ENCODE measurements at regions not wholly inside any gene's neighbourhood (a gene's known extent, or its start where the extent isn't known, plus 50 kb on each side); places are given as distances from the start of the nearest gene placed in this dataset.

DNA sequence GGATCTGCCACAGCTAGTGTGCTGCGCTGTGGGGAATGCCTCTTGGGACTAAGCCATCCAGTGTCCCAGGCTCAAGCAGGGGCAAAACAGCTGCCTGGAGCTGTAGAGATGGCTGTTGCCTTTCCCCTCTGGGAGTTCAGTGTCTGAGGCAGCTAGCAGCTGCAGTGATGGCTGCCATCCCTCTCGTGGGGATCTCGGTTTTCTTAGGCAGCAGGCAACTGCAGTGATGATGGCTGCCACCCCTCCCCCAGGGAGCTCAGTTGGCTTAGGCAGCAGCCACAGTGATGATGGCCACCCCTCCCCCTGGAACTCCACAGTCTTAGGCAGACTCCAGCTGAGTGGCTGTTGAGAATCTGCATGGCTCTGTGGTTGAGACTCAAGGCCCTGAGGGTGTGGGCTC lies 1389.2 kb upstream of the NUDT12 start:
- H3K4me3 ChIP-seq (ENCODE audit: low read depth, low read length), result no peak overlapping the region
- no peaks in the 10 kb centered on the region for H3K4me1 ChIP-seq (ENCODE audit: control insufficient read depth, insufficient read depth, low read length, unreplicated experiment)
- H3K79me2 ChIP-seq (ENCODE audit: control insufficient read depth, insufficient read depth, low read length, unreplicated experiment), result no peaks in the 10 kb centered on the region
- H3K27ac ChIP-seq (ENCODE audit: low read depth, low read length), result no peak overlapping the region
- H3K36me3 ChIP-seq (ENCODE audit: insufficient read depth, low read length), result no peaks in the 10 kb centered on the region
- no peak overlapping the region for H2AFZ ChIP-seq (ENCODE audit: low read length, unreplicated experiment)
- H3K27me3 ChIP-seq (ENCODE audit: insufficient read depth, low read length), result no peaks in the 10 kb centered on the region

DNA sequence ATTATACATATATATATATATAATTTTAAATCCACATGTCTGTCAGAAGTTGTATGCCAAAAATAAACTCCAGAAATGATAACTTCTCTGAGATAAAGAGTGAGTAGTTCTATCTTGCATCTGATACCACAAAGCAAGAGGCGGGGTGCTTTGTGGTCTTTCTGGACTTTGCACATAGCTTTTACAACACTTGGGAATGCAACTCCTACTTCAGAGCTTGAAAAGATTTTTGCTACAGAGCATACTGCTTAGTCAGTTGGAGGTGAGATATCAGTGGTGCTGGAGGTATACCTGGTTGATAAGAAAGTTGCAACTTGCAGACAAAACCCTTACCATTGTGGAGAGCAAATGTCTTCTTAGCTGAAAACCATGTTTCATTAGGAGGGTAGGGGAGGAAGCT lies 1384.5 kb upstream of the NUDT12 start:
- Histone ChIP-seq H3K27ac (ENCODE audit: low read depth, low read length) (no peak overlapping the region), H3K36me3 (ENCODE audit: insufficient read depth, low read length) (no peaks in the 10 kb centered on the region), H3K79me2 (ENCODE audit: control insufficient read depth, insufficient read depth, low read length, unreplicated experiment) (no peaks in the 10 kb centered on the region), H3K4me1 (ENCODE audit: control insufficient read depth, insufficient read depth, low read length, unreplicated experiment) (no peaks in the 10 kb centered on the region), H2AFZ (ENCODE audit: low read length, unreplicated experiment) (no peak overlapping the region), H3K27me3 (ENCODE audit: insufficient read depth, low read length) (no peaks in the 10 kb centered on the region), H3K4me3 (ENCODE audit: low read depth, low read length) (no peak overlapping the region)

GRCh38 chr5:104942735-104943134 lies 1380.1 kb upstream of the NUDT12 start:
- no peaks in the 10 kb centered on the region for H3K4me1 ChIP-seq (ENCODE audit: control insufficient read depth, insufficient read depth, low read length, unreplicated experiment)
- no peak overlapping the region for H3K27ac ChIP-seq (ENCODE audit: low read depth, low read length)
- no peaks in the 10 kb centered on the region for H3K36me3 ChIP-seq (ENCODE audit: insufficient read depth, low read length)
- no peak overlapping the region for H3K4me3 ChIP-seq (ENCODE audit: low read depth, low read length)
- H3K27me3 ChIP-seq (ENCODE audit: insufficient read depth, low read length), result no peaks in the 10 kb centered on the region
- no peaks in the 10 kb centered on the region for H3K79me2 ChIP-seq (ENCODE audit: control insufficient read depth, insufficient read depth, low read length, unreplicated experiment)
- no peak overlapping the region for H2AFZ ChIP-seq (ENCODE audit: low read length, unreplicated experiment)

DNA sequence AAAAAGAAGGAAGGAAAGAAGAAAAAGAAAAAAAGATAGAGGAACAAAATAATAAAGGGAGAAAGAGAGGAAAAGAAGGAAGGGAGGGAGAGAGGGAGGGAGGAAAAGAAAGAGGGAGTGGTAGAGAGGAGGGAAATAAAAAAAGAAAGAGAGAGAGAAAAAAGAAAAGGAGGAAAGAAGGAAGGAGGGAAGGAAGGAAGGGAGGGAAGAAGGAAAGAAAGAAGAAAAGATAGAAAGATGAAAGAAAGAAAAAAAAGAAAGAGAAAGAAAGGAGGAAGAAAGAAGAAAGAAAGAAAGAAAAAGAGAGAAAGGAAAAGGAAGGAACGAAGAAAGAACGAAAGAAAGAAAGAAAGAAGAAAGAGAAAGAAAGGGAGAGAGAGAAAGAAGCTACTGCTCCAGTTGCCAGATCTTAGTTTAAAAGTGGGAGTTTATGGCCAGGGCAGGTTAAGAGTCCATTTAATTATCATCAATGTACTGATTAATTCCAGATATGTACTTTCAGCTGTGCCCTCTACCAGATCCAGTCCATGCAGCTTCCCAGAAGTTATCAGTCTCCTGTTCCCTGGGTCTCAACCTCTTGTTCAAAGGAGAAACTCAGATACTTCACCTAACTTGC lies 1378.5 kb upstream of the NUDT12 start:
- no peaks in the 10 kb centered on the region for H3K36me3 ChIP-seq (ENCODE audit: insufficient read depth, low read length)
- no peak overlapping the region for H3K27ac ChIP-seq (ENCODE audit: low read depth, low read length)
- H3K79me2 ChIP-seq (ENCODE audit: control insufficient read depth, insufficient read depth, low read length, unreplicated experiment), result no peaks in the 10 kb centered on the region
- no peaks in the 10 kb centered on the region for H3K4me1 ChIP-seq (ENCODE audit: control insufficient read depth, insufficient read depth, low read length, unreplicated experiment)
- no peaks in the 10 kb centered on the region for H3K27me3 ChIP-seq (ENCODE audit: insufficient read depth, low read length)
- no peak overlapping the region for H3K4me3 ChIP-seq (ENCODE audit: low read depth, low read length)
- no peak overlapping the region for H2AFZ ChIP-seq (ENCODE audit: low read length, unreplicated experiment)

DNA sequence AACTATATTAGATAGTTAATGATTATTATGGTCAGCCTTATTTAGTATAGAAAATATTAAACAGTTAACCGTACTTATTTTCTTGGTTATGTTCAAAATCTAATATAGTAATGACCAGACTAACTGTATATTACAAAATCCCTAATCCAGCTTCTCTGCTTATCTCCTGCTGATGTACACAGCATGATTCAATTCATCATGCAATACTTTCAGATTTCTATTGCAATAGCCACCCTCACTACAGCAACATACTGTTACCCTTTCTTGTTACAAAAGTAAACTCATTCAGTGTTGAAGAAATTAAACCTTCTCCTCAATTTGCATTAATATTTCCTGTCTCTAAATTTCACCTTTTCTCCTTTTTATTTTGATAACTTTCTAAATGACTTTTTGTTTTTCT lies 1375.0 kb upstream of the NUDT12 start:
- no peak overlapping the region for H3K27ac ChIP-seq (ENCODE audit: low read depth, low read length)
- no peak overlapping the region for H2AFZ ChIP-seq (ENCODE audit: low read length, unreplicated experiment)
- no peaks in the 10 kb centered on the region for H3K79me2 ChIP-seq (ENCODE audit: control insufficient read depth, insufficient read depth, low read length, unreplicated experiment)
- no peaks in the 10 kb centered on the region for H3K36me3 ChIP-seq (ENCODE audit: insufficient read depth, low read length)
- no peaks in the 10 kb centered on the region for H3K4me1 ChIP-seq (ENCODE audit: control insufficient read depth, insufficient read depth, low read length, unreplicated experiment)
- no peaks in the 10 kb centered on the region for H3K27me3 ChIP-seq (ENCODE audit: insufficient read depth, low read length)
- no peak overlapping the region for H3K4me3 ChIP-seq (ENCODE audit: low read depth, low read length)

GRCh38 chr5:104932431-104932830 lies 1369.8 kb upstream of the NUDT12 start:
- no peak overlapping the region for H3K27ac ChIP-seq (ENCODE audit: low read depth, low read length)
- H2AFZ ChIP-seq (ENCODE audit: low read length, unreplicated experiment), result no peak overlapping the region
- no peaks in the 10 kb centered on the region for H3K4me1 ChIP-seq (ENCODE audit: control insufficient read depth, insufficient read depth, low read length, unreplicated experiment)
- H3K4me3 ChIP-seq (ENCODE audit: low read depth, low read length), result no peak overlapping the region
- H3K36me3 ChIP-seq (ENCODE audit: insufficient read depth, low read length), result no peaks in the 10 kb centered on the region
- H3K27me3 ChIP-seq (ENCODE audit: insufficient read depth, low read length), result no peaks in the 10 kb centered on the region
- H3K79me2 ChIP-seq (ENCODE audit: control insufficient read depth, insufficient read depth, low read length, unreplicated experiment), result no peaks in the 10 kb centered on the region

GRCh38 chr5:104928906-104929520 lies 1366.4 kb upstream of the NUDT12 start:
- Histone ChIP-seq H3K27ac (ENCODE audit: low read depth, low read length) (no peak overlapping the region), H3K79me2 (ENCODE audit: control insufficient read depth, insufficient read depth, low read length, unreplicated experiment) (no peaks in the 10 kb centered on the region), H3K4me3 (ENCODE audit: low read depth, low read length) (no peak overlapping the region), H3K36me3 (ENCODE audit: insufficient read depth, low read length) (no peaks in the 10 kb centered on the region), H2AFZ (ENCODE audit: low read length, unreplicated experiment) (no peak overlapping the region), H3K4me1 (ENCODE audit: control insufficient read depth, insufficient read depth, low read length, unreplicated experiment) (no peaks in the 10 kb centered on the region), H3K27me3 (ENCODE audit: insufficient read depth, low read length) (no peaks in the 10 kb centered on the region)

DNA sequence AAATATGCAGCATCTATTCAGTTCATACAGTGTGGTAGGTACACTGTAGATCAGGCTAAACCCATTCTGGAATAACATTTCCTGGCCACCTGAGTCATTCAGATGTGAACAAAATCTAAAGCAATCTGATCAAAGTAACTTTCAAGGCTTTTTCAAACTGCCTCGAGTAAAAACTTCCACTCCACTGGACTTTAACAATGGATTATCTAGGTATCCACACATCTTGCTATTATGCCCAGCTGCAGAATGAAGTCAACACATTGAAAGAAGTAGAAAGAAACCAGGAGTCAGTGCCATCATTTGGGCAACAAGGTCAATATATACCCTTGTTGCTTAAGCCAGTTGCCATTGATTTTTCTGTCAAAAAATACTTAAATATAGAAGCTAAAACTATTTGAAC lies 1352.6 kb upstream of the NUDT12 start:
- Histone ChIP-seq H3K4me1 (ENCODE audit: control insufficient read depth, insufficient read depth, low read length, unreplicated experiment) (no peaks in the 10 kb centered on the region), H3K27ac (ENCODE audit: low read depth, low read length) (no peak overlapping the region), H2AFZ (ENCODE audit: low read length, unreplicated experiment) (no peak overlapping the region), H3K27me3 (ENCODE audit: insufficient read depth, low read length) (no peaks in the 10 kb centered on the region), H3K4me3 (ENCODE audit: low read depth, low read length) (no peak overlapping the region), H3K36me3 (ENCODE audit: insufficient read depth, low read length) (no peaks in the 10 kb centered on the region), H3K79me2 (ENCODE audit: control insufficient read depth, insufficient read depth, low read length, unreplicated experiment) (no peaks in the 10 kb centered on the region)

DNA sequence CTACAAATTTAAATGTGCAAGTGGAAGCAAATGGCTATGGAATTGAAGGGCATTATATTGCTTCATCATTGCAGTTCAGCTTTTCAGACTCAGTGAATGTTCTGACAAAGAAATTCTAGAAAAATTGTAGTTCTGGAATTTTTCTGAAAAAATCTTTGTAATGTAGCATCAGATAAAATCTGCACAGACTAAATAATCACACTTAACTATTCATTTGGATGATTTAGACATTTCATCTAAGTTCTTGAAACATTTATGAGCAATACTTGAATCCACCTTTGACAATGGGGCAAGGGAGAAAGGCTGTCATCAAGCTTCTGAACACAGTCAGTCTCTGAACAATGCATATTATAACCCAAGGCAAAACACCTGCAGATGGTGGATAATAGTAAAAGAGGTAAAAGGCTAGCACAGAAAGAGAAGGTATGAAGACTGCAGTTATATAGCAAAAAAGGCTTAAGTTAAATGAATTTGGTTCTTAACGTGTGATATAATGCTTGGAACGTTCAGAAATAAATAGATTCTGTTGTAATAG lies 1352.0 kb upstream of the NUDT12 start:
- no peak overlapping the region for H2AFZ ChIP-seq (ENCODE audit: low read length, unreplicated experiment)
- H3K27me3 ChIP-seq (ENCODE audit: insufficient read depth, low read length), result no peaks in the 10 kb centered on the region
- H3K4me3 ChIP-seq (ENCODE audit: low read depth, low read length), result no peak overlapping the region
- no peaks in the 10 kb centered on the region for H3K36me3 ChIP-seq (ENCODE audit: insufficient read depth, low read length)
- no peaks in the 10 kb centered on the region for H3K4me1 ChIP-seq (ENCODE audit: control insufficient read depth, insufficient read depth, low read length, unreplicated experiment)
- no peaks in the 10 kb centered on the region for H3K79me2 ChIP-seq (ENCODE audit: control insufficient read depth, insufficient read depth, low read length, unreplicated experiment)
- no peak overlapping the region for H3K27ac ChIP-seq (ENCODE audit: low read depth, low read length)

DNA sequence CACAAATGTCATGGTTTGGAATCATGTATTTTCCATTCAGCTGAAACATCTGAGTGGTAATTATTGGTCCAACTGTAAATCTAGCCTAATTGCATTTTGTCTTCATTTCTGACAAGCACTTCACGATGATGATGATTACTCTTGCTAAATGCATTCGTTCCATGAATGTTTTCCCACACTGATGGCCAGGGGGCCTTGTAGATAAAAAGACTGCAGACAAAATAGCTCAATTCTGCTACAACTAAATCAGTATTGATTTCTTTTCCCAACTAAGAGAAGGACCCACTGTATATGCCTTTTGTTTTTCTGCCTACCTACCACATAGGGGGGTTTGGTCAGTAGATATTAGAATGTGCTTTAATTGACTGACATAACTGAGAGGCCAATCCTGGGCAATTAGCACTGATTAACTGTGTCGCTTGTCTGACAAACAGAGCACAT lies 1351.3 kb upstream of the NUDT12 start:
- no peaks in the 10 kb centered on the region for H3K27me3 ChIP-seq (ENCODE audit: insufficient read depth, low read length)
- no peak overlapping the region for H2AFZ ChIP-seq (ENCODE audit: low read length, unreplicated experiment)
- no peak overlapping the region for H3K4me3 ChIP-seq (ENCODE audit: low read depth, low read length)
- H3K79me2 ChIP-seq (ENCODE audit: control insufficient read depth, insufficient read depth, low read length, unreplicated experiment), result no peaks in the 10 kb centered on the region
- no peaks in the 10 kb centered on the region for H3K4me1 ChIP-seq (ENCODE audit: control insufficient read depth, insufficient read depth, low read length, unreplicated experiment)
- no peak overlapping the region for H3K27ac ChIP-seq (ENCODE audit: low read depth, low read length)
- H3K36me3 ChIP-seq (ENCODE audit: insufficient read depth, low read length), result no peaks in the 10 kb centered on the region

GRCh38 chr5:104909803-104910202 lies 1347.2 kb upstream of the NUDT12 start:
- Histone ChIP-seq H3K27ac (ENCODE audit: low read depth, low read length) (no peak overlapping the region), H2AFZ (ENCODE audit: low read length, unreplicated experiment) (peak overlapping the region; percentile 3), H3K4me3 (ENCODE audit: low read depth, low read length) (no peak overlapping the region), H3K36me3 (ENCODE audit: insufficient read depth, low read length) (no peaks in the 10 kb centered on the region), H3K4me1 (ENCODE audit: control insufficient read depth, insufficient read depth, low read length, unreplicated experiment) (no peaks in the 10 kb centered on the region), H3K79me2 (ENCODE audit: control insufficient read depth, insufficient read depth, low read length, unreplicated experiment) (no peaks in the 10 kb centered on the region), H3K27me3 (ENCODE audit: insufficient read depth, low read length) (0 out of 2 replicates have a peak, but pooled peaks cover 4% of the 10 kb centered on the region)

Data from ACC112 (cell line).